IMR-90 (cell line): ENCODE measurements at regions not wholly inside any gene's neighbourhood (a gene's known extent, or its start where the extent isn't known, plus 50 kb on each side); places are given as distances from the start of the nearest gene placed in this dataset.

Experiments
- CEBPB ChIP-seq: IDR thresholded peaks from 2 replicates; pipeline ENCODE4 v1.6.1; 2012; ENCODE audit warnings: low read depth, low read length, improper control_type of control experiment
- POLR2A ChIP-seq: IDR thresholded peaks from 2 replicates; pipeline ENCODE4 v1.6.1; 2012; ENCODE audit warnings: mild to moderate bottlenecking, low read depth, low read length
- RAD21 ChIP-seq: IDR thresholded peaks from 2 replicates; pipeline ENCODE4 v1.6.1; 2012; ENCODE audit warnings: low read length, improper control_type of control experiment
- TF ChIP-seq, protein P1 (sequence below): conservative IDR thresholded peaks from 2 replicates; pipeline ENCODE4 v1.5.1; 2012; ENCODE audit warnings: mild to moderate bottlenecking, low read depth, low read length, improper control_type of control experiment

GRCh38 chr11:71199226-71199820 lies 53.1 kb downstream of the SHANK2 start:
- TF ChIP-seq RAD21 (no peak), POLR2A (no peak), CEBPB (no peak)
- TF ChIP-seq, protein P1, sequence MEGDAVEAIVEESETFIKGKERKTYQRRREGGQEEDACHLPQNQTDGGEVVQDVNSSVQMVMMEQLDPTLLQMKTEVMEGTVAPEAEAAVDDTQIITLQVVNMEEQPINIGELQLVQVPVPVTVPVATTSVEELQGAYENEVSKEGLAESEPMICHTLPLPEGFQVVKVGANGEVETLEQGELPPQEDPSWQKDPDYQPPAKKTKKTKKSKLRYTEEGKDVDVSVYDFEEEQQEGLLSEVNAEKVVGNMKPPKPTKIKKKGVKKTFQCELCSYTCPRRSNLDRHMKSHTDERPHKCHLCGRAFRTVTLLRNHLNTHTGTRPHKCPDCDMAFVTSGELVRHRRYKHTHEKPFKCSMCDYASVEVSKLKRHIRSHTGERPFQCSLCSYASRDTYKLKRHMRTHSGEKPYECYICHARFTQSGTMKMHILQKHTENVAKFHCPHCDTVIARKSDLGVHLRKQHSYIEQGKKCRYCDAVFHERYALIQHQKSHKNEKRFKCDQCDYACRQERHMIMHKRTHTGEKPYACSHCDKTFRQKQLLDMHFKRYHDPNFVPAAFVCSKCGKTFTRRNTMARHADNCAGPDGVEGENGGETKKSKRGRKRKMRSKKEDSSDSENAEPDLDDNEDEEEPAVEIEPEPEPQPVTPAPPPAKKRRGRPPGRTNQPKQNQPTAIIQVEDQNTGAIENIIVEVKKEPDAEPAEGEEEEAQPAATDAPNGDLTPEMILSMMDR, result no peak
